Epithelial cell of esophagus (primary cell): ENCODE measurements at regions not wholly inside any gene's neighbourhood (a gene's known extent, or its start where the extent isn't known, plus 50 kb on each side); places are given as distances from the start of the nearest gene placed in this dataset.

ENCODE experiments used
- DNase-seq: peaks from one replicate; pipeline ENCODE4 v3.0.0; 2010; ENCODE audit warnings: low read depth
- H3K4me3 ChIP-seq: 2 replicates; pipeline ENCODE4 v1.5.1; 2011; ENCODE audit warnings: mild to moderate bottlenecking, low read length, control low read depth
- CTCF ChIP-seq: IDR thresholded peaks from 2 replicates; pipeline ENCODE4 v1.5.1; 2011; ENCODE audit warnings: low read depth, mild to moderate bottlenecking, low read length, control low read depth, inconsistent platforms; ENCODE audit not compliant: insufficient read depth; ENCODE audit errors: missing control alignments

- no peak for TF ChIP-seq CTCF
- DNase-seq = peak; percentile 30
- H3K4me3 ChIP-seq = no peak overlapping the region
Observed at GRCh38 chr5:83417884-83418283, 53.7 kb upstream of the VCAN start.

- no peak for DNase-seq
- H3K4me3 ChIP-seq = no peak overlapping the region
- TF ChIP-seq CTCF = no peak
Observed at GRCh38 chr5:83418356-83419321, 52.9 kb upstream of the VCAN start.
